GM21526 (cell line): ENCODE measurements at regions not wholly inside any gene's neighbourhood (a gene's known extent, or its start where the extent isn't known, plus 50 kb on each side); places are given as distances from the start of the nearest gene placed in this dataset.
"Not testable (repeated sequence)": the region's sequence is repeated elsewhere in the genome, so short reads cannot be mapped to it uniquely, and the experiment has no call there.

ENCODE experiments used
- ATAC-seq: cut with Tn5 transposase; IDR thresholded peaks from one replicate; pipeline ENCODE4 v1.9.1; 2021; ENCODE audit warnings: moderate library complexity; ENCODE audit not compliant: unreplicated experiment, low FRiP score

GRCh38 chr20:22729616-22730236 is 145.4 kb upstream of the FOXA2 start:
- no peak for ATAC-seq

DNA sequence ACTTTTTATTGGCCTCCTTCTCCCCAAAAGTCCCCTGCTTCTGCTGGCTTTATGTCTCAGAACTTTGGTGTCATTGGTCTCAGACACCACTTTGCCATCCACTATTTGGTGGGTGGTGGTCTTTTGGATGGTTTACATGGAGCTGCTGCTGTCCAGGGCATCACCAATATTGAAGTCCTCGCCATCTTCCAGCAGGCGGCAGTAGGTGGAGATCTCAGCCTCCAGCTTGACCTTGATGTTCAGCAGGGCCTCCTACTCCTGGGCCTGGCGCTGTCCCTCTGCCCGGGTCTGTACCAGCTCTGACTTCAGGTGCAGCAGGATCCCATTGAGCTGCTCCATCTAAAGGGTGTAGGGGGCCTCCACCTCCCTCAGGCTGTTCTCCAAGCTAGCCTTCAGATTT is 148.4 kb upstream of the FOXA2 start:
- no peak for ATAC-seq

- not testable (repeated sequence) for ATAC-seq
Measured at GRCh38 chr20:22734946-22735647, 150.7 kb upstream of the FOXA2 start.

DNA sequence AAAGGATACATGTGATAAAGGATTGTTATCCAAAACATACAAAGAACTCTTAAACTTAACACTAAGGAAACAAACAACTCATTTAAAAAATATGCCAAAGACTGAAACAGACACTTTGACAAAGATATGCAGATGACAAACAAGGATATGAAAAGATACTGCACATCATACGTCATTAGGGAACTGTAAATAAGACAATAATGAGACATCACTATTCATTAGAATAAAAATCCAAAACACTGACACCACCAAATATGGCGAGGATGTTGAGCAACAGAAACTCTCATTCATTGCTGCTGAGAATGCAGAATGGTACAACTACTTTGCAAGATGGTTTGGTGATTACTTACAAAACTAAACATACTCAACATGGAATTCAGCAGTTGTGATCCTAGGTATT is 156.5 kb upstream of the FOXA2 start:
- ATAC-seq, result no peak

DNA sequence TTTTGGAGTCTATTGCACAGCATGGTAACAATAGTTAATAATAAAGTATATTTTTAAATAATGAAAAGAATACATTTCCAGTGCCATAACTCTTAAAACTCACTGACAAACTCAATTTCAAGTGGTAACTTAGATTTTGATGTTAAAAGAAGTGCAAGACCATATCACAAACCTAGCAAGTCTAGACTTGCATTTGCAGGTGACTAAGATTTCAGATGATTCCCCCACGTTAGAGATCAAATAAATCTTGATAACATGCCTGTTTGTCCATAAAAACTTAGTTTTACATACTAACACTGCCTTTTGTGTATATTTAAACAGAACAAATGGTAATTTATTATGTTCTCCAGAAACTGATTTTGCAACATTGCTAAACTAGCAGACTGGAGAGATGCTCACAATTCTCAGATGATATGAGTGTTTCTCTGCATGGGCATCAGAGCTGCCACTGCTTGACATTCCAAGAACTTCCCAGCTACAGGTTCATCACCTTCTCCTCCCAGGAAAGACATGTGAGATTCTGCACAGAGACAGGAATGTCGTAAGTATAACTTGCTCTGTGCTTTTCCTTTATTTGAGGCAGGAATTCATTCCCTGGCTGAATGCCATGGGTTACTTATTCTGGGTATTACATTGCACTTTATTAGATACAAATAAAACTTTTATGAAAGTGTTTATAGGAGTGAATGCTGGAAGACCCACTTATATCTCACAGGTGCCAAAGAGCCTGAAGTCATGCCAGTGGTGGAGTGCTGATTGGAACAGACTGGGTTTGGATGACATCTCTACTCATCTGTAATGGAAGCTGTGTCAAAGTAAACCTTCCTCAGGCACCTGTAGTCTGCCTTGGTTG is 160.2 kb upstream of the FOXA2 start:
- no peak for ATAC-seq

DNA sequence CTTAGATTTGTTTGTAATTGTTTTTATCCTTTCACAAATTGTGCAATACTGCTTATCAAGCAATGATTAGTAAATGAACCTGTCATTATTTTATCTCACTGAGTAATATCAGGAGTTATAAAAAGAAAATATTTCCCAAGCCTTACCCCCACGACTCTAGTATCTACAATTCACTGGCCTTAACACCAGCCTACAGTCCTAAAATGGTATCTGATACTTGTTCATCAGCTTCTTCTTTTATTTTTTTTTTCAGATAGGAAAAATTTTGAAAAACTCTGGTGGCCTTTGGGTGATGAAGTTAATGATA is 160.8 kb upstream of the FOXA2 start:
- ATAC-seq, result no peak

GRCh38 chr20:22746957-22747356 is 162.6 kb upstream of the FOXA2 start:
- ATAC-seq, result no peak

- no peak for ATAC-seq
Measured at GRCh38 chr20:22752324-22752723, 168.0 kb upstream of the FOXA2 start.

- ATAC-seq, result no peak
Measured at GRCh38 chr20:22757424-22758183, 173.2 kb upstream of the FOXA2 start.

DNA sequence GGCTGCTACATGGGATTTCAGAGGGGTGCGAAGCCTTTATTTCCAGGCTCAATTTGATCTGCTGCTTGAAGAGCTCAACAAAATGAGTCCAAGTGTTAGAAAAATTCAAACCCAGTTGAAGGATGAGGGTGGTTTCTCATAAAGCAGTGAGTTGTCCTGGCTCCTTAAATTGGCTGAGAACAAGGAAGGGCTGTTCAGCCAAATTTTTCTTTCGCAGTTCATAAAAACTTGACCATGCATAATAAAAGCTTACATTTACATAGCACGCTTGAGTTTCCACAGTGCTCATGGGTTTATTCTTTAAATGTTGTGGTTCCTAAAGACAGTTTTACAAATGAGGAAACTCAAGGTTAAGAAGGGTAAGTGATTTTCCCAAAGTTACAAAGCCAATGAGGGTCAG is 174.4 kb upstream of the FOXA2 start:
- no peak for ATAC-seq

- ATAC-seq, result no peak
Measured at GRCh38 chr20:22762576-22763256, 178.3 kb upstream of the FOXA2 start.

DNA sequence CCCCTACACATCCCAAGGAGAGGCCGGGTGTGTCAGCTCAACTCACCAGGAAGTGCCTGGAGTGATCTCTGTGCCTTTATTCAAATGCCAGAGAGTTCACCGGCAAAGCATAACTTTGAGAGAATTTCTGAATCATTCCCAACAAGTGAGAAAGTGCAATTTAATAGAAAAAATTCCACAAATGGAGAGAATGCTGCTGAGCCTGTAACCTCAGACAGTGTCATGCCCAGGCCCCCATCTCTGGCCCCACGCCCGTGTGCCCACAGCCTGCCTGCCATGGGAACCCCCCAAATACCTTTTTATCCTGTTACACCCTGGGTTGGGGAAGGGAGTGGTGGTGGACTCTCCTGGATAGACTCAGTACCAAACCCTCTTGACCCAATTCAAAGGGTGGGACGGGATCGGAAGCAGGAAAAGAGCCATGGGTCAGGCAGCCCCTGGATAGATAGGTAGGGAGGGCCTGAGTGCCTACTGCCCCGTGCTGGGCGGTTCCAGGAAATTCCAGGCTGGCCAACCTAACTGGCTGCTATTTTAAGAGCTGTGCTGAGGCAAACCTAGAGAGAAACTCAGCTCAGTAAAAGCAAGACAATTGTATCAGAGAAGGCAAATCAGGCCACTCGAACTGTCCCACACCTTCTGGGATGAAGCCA is 179.0 kb upstream of the FOXA2 start:
- ATAC-seq, result no peak

- no peak for ATAC-seq
Measured at GRCh38 chr20:22768266-22769178, 184.2 kb upstream of the FOXA2 start.

- no peak for ATAC-seq
Measured at GRCh38 chr20:22770241-22770800, 185.9 kb upstream of the FOXA2 start.

DNA sequence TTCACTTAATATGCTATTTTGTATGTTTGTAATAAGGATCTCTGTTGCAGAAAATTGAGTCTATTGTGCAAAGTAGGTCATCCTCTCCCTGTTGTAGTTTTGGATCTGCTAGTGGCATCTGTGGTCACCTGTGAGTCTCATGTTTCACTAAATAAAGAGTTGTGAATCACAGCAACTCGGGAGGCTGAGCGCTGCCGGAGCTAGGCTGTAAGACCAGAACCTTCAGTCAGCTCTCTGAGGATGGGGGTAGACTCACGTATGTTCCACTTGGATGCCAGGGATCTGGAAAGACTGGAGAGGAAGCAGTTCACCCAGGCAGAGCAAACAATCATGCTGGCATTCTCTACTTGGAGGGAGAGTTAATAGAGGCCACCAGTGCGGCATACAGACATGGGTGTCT is 187.3 kb upstream of the FOXA2 start:
- ATAC-seq, result no peak

GRCh38 chr20:22773344-22773743 is 189.0 kb upstream of the FOXA2 start:
- ATAC-seq, result no peak

DNA sequence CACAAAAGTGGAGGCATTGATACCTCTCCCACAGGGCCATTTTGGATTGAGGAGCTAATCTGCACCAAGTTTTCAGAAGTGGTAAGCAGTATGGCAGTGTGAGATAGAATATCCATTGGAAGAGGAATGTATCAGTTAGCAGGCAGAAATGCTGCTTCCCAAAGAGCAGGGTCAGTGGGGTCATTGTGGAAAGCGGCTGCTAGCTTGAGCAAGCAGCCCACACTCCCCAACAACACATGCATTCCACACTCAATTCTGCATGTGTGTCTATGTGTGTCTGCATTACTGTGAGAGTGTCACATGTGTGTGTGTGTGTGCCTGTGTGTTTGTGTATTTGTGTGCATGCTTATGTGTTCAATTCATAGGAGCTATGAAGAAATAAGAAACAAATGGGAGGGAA is 190.9 kb upstream of the FOXA2 start:
- ATAC-seq, result no peak

- ATAC-seq, result no peak
Measured at GRCh38 chr20:22775671-22776139, 191.3 kb upstream of the FOXA2 start.

- ATAC-seq, result no peak
Measured at GRCh38 chr20:22776369-22776768, 192.0 kb upstream of the FOXA2 start.
